GM18499 (cell line): ENCODE measurements at regions not wholly inside any gene's neighbourhood (a gene's known extent, or its start where the extent isn't known, plus 50 kb on each side); places are given as distances from the start of the nearest gene placed in this dataset.

Experiments
- ATAC-seq: cut with Tn5 transposase; IDR thresholded peaks from one replicate; pipeline ENCODE4 v1.9.1; 2021; ENCODE audit warnings: moderate number of reproducible peaks; ENCODE audit not compliant: insufficient read depth, unreplicated experiment

GRCh38 chr2:58976375-58977071 lies 735.4 kb upstream of the FANCL start:
- no peak for ATAC-seq

DNA sequence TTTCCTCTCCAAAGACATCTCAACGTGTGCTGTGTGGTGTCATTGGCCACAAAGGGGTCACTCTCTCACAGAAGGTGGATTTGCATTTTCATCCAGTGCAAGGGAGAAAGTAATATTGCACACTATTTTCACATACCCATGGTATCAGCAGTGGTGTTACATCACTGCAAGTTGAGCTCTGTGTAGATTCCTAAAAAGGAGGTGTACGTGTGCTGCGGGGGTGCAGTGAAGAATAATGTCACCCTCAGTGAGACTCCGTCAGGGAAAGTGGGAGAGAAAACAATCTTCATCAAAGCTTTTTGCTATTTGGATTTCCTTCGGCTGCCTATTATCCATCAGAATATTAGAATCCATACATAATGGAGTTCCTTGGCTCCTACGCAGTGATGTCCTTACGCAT lies 733.8 kb upstream of the FANCL start:
- ATAC-seq: no peak

DNA sequence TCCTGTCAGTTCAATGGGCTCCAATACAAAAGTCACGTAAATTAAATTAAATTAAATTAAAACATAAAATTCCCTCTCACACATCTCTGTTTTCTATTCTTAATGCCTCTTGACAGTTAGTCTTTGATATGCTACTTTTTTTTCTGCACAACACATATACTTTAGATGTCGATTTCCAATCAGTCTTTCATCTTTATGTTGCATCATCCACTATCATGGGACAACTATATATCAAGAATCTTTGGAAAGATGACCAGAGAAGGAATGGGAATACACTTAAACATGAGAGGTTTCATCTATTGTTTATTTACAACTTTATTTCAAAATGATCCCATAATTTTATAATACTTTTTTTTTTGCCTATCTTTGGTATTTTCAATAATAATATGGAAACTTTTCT lies 733.3 kb upstream of the FANCL start:
- no peak for ATAC-seq

DNA sequence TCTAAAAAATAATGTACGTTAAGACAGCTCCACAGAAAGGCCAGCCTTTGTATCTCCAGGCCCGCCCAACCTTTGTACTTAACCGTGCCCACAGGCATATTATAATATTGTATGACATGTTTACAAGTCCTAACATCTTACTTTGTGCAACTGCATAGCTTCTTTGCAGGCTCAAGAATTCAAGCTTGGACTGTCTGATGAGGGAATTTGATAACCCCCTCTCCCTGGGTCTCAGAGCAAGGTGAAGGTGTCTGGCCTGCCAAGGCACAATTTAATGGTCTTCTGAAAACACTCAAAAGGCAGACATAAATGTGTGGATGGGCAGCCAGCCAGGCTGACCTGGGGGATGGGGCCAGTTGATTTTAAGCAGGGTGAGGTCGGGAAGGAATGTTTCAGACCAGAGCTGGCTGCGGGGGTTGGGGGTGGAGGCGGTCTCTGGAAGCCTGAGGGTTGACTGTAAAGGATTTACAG lies 732.7 kb upstream of the FANCL start:
- no peak for ATAC-seq

- ATAC-seq: no peak
Observed at GRCh38 chr2:58972737-58973136, 731.6 kb upstream of the FANCL start.

GRCh38 chr2:58971511-58972360 lies 730.6 kb upstream of the FANCL start:
- ATAC-seq: no peak

DNA sequence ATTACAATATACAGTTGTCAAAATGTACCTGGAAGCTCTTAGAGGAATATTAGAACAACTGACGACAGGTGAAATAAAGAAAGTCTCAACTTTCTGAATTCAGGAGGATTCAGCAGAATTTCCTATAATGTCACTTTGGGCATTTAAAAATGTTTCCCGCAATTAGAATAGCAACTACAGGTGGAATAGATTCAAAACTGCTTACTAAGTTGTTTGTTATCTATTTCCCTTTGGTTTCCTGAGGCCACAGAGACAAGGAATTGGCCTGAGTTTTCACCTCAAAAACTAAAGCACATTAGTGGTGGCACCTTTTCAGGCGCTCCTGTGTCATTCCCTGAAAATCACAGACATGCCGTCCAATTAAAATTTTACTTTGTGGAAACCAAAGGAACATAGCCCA lies 729.2 kb upstream of the FANCL start:
- no peak for ATAC-seq

GRCh38 chr2:58968885-58969284 lies 727.8 kb upstream of the FANCL start:
- ATAC-seq: no peak

GRCh38 chr2:58967736-58968135 lies 726.6 kb upstream of the FANCL start:
- no peak for ATAC-seq

DNA sequence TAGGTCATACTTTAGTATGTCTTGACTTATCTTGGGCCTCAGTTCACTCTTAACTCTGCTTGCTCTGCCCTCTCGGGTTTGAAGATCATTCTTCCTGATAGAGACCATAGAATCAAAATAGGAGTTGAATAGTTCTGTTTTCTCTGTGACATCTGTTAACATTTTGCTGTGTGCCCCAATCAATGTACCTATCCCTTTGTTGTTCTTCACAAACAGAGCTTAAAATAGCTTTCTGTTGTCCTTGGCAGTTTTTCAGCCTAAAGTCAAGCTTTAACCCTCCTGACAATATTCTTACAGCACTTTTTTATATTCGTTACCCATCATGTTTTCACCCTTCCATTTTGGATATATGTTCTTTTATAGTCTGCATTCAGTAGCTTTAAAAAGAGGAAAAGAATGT lies 724.5 kb upstream of the FANCL start:
- ATAC-seq: no peak

GRCh38 chr2:58959996-58960395 lies 718.9 kb upstream of the FANCL start:
- no peak for ATAC-seq

- ATAC-seq: no peak
Observed at GRCh38 chr2:58957188-58957840, 716.2 kb upstream of the FANCL start.

GRCh38 chr2:58954880-58955385 lies 713.8 kb upstream of the FANCL start:
- ATAC-seq: no peak

DNA sequence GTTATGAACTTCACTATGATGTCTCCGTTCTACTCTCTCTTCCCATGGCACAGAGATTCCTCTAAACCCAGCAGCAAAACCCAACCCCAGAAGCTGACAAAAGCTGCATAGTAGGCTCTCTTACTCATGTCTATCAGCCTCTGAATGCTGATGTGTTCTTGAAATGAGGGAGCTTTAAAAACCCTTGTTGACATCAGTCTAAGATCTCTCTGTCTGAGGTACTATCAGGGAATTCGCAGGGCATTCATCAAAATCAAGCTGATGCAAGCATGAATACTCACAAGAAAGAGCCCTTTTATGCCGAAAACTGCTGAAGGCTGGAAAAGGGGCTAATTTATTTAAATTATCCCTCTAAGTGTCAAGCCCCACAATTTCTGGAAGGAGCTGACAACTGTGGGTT lies 710.6 kb upstream of the FANCL start:
- ATAC-seq: no peak

GRCh38 chr2:58950795-58951462 lies 709.8 kb upstream of the FANCL start:
- ATAC-seq: no peak

DNA sequence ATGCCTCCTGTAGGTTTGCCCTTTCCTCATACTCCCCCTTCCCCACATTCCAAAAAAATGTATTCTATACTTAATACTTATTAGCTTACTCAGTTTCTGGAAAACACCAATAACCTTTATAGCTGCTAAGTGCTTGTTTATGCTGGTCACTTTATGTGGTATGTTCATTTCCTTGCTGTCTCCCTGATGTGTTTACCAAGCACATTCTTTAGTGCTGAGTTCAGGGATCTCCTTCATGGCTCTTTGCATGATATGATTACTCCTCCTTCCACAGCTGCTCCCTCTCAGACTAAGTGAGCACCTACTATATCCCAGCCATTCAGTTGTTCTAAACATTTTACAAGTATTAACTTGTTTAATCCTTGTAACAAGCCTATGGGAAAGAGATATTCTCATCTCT lies 698.3 kb upstream of the FANCL start:
- ATAC-seq: no peak

- no peak for ATAC-seq
Observed at GRCh38 chr2:58938988-58939387, 697.9 kb upstream of the FANCL start.

DNA sequence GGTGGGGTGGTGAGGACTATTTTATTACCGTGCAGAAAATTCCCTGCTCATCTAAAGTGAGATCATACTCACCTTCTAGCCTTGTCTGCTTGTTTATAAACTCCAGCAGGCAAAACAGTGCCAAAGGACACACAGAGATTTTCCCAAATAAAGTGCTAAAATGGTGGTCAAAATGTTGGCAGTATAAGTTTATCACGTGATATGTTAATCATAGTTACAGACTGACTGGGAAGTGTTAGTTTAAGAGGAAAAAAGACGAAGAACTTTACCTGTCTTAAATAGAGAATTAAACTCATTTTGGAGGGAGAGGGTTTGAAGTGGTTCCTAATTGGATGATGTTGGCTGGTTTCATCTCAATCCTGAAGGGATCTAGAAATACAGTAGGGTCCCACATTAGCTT lies 691.7 kb upstream of the FANCL start:
- ATAC-seq: no peak

DNA sequence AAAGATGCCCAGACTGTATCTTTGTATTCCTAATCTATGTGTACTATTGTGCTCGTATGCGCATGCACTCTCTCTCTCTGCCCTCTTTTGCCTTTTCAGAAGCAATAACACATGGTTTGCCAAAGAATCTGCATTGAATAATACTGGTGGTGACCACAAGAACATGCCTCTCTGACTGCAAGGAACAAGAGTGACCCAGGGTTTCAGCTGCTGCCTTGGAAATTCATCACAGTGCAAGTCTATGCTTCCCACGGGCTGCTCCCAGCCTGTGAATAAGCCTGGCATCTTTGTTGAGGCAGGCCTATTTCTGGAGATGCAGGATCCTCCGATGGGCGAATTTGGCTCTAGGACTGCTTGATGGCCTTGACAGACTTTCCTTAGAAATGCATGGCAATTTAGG lies 689.4 kb upstream of the FANCL start:
- no peak for ATAC-seq

- no peak for ATAC-seq
Observed at GRCh38 chr2:58928973-58929372, 687.8 kb upstream of the FANCL start.
